Stomach (tissue), 4 donors: ENCODE measurements at regions not wholly inside any gene's neighbourhood (a gene's known extent, or its start where the extent isn't known, plus 50 kb on each side); places are given as distances from the start of the nearest gene placed in this dataset.

ENCODE experiments used
- CTCF ChIP-seq, 7 experiments: fragments of 450-650 bp in 4 of 7; fragments of 200-600 bp in 3 of 7; sonication (generic) in 3 of 7; IDR thresholded peaks; one replicate each; pipeline ENCODE4 v1.5.1; 2016 to 2019; ENCODE audit warnings: antibody characterized with exemption in 7 of 7, control low read depth in 2 of 7, mild to moderate bottlenecking in 1 of 7
- EP300 ChIP-seq: sonication (generic); formaldehyde crosslinking; IDR thresholded peaks from one replicate; pipeline ENCODE4 v1.6.1; 2017; ENCODE audit warnings: antibody characterized with exemption
- POLR2A ChIP-seq, 4 donors: fragments of 450-650 bp; IDR thresholded peaks; one replicate each; pipeline ENCODE4 v1.6.1; 2016; ENCODE audit warnings: antibody characterized with exemption in 4 of 4, control low read depth in 2 of 4, mild to moderate bottlenecking in 1 of 4, moderate library complexity in 1 of 4

DNA sequence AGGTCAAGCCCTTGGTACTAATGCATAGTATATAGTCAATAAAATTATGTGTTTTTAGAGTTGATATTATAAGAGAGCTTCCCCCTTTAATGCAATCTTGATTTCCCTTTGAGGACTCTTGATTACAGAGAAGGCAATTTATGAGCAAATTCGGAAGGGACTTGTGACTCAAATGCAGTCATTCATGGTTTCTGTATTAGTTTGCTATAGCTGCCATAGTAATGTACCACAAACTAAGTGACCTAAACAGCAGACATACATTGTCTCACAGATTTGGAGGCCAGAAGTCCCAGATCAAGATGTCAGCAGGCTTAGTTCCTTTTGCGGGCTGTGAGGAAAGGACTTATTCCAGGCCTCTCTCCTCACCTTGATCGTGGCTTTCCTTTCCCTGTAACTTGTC, 933.4 kb downstream of the NLGN4Y start:
- no peak for TF ChIP-seq CTCF (IDR thresholded peaks at IDR 0.05)
- TF ChIP-seq EP300 = no peak
- no peak for TF ChIP-seq POLR2A (IDR thresholded peaks at IDR 0.05)
